ENCODE measurements at regions not wholly inside any gene's neighbourhood (a gene's known extent, or its start where the extent isn't known, plus 50 kb on each side); places are given as distances from the start of the nearest gene placed in this dataset.
"Not testable (repeated sequence)": the region's sequence is repeated elsewhere in the genome, so short reads cannot be mapped to it uniquely, and the experiment has no call there.

DNA sequence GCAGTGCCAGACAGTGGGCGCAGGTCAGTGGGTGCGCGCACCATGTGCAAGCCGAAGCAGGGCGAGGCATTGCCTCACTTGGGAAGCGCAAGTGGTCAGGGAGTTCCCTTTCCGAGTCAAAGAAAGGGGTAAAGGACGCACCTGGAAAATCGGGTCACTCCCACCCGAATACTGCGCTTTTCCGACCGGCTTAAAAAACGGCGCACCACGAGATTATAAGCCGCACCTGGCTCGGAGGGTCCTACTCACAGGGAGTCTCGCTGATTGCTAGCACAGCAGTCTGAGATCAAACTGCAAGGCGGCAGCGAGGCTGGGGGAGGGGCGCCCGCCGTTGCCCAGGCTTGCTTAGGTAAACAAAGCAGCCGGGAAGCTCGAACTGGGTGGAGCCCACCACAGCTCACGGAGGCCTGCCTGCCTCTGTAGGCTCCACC is 77.9 kb downstream of the NR4A2 start:
- not testable (repeated sequence) for DNase-seq

DNA sequence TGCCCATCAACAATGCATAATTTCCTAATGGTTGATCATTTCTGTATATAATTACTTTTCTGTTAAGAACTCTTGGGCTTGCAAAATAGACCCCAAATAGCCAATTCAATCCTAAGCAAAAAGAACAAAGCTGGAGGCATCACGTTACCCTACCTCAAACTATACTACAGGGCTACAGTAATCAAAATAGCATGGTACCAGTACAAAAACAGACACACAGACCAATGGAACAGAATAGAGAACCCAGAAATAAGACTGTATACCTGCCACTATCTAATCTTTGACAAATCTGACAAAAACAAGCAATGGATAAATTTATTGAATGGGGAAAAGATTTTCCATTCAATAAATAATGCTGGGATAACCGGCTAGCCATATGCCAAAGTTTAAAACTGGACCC is 78.8 kb downstream of the NR4A2 start:
- no peak for DNase-seq
- no peak overlapping the region for H3K27ac Mint-ChIP-seq
- peaks cover 0 to 4% of the 10 kb centered on the region in 2 donors for H3K4me1 Mint-ChIP-seq
- H3K36me3 Mint-ChIP-seq = no peaks in the 10 kb centered on the region
- H3K9me3 Mint-ChIP-seq = peaks cover 0 to 2% (median 0%) of the 10 kb centered on the region in 6 donors
- peaks cover 0 to 10% (median 3%) of the 10 kb centered on the region in 3 donors for H3K27me3 Mint-ChIP-seq (ENCODE audit: low read depth in 3 of 3)
- H3K4me3 Mint-ChIP-seq = peak overlapping the region in 1 of 5 donors; percentile 37

More for the DNA sequence above, 77.9 kb downstream of the NR4A2 start:
- not testable (repeated sequence) for H3K36me3 Mint-ChIP-seq, H3K9me3 Mint-ChIP-seq, H3K27ac Mint-ChIP-seq, H3K4me1 Mint-ChIP-seq
- Mint-ChIP-seq H3K4me3 (peak overlapping the region in 2 of 5 donors; percentile 17 to 37), H3K27me3 (ENCODE audit: low read depth in 3 of 3) (peaks cover 0 to 10% (median 3%) of the 10 kb centered on the region in 3 donors)

DNA sequence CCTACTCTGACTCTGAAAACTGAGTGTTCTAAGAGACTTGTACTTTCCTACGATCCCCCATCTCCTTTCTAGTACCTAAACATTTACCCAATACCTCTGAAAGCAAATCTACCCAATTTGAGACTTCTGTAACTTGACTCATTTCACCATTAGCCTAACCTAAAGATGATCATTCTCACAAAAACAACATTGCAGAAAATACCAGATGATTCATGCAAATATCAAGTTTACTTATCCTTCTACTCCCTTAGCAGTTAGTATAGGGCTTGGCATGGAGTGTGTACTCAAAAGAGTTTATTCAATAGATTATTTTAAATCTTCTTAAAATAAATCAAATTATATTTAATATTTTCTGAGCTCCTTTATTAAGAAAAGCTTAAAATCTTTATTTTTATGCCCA is 89.6 kb downstream of the NR4A2 start:
- Mint-ChIP-seq H3K27me3 (ENCODE audit: low read depth in 3 of 3) (peaks cover 0 to 5% (median 2%) of the 10 kb centered on the region in 3 donors), H3K4me3 (no peak overlapping the region), H3K9me3 (peaks cover 0 to 2% (median 0%) of the 10 kb centered on the region in 6 donors), H3K4me1 (no peaks in the 10 kb centered on the region), H3K36me3 (no peaks in the 10 kb centered on the region), H3K27ac (no peak overlapping the region)
- DNase-seq = no peak

DNA sequence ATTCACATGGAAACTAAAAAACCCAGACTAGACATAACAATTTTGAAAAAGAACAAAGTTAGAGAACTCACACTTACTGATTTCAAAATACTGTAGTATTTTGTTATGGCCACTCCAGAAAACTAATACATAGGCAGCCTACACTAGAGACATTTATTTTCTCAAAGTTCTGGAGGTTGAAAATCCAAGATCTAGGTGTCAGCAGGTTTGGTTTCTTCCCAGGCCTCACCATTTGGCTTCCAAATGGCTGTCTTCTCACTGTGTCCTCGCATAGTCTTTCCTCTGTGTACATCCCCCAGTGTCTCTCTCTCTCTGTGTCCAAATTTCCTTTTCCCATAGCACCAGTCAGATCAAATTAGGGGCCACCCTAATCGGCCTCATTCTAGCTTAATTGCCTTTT is 95.0 kb downstream of the NR4A2 start:
- Mint-ChIP-seq H3K4me3 (no peak overlapping the region), H3K4me1 (no peaks in the 10 kb centered on the region), H3K9me3 (peaks cover 0 to 14% (median 2%) of the 10 kb centered on the region in 6 donors), H3K27me3 (ENCODE audit: low read depth in 3 of 3) (peaks cover 0 to 6% (median 2%) of the 10 kb centered on the region in 3 donors), H3K36me3 (no peaks in the 10 kb centered on the region), H3K27ac (no peak overlapping the region)
- DNase-seq = no peak

DNA sequence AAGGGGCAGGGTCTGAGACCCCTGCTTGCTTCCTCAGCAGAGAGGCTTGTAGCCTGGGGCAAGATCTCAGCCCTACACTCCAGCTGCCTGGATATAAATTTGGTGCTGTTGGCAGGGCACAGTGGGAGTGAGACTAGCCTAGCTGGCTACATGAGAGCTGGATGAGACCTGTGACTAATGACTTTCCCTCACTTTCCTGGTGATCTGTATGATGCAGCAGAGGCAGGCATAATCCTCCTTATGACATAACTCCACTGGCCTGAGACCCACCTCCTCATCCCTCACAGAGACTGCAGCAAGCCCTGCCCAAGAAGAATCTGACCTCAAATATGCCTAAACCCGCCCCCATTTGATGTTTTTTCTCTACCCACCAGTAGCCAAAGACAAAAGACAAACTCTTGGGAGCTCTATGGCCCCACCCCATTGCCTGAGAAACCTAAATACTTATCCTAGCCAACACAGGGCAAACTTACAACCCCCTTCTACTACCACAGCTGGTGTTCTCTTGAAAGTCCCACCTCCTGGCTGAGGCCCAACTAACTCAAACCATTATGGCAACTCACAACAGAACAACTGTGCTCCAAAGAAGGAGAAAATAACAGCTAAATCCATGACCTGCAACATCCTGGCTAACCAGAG is 102.7 kb downstream of the NR4A2 start:
- no peak for DNase-seq
- peaks cover 1 to 33% (median 4%) of the 10 kb centered on the region in 6 donors for H3K9me3 Mint-ChIP-seq
- no peak overlapping the region for H3K4me3 Mint-ChIP-seq
- peaks cover 2 to 15% (median 7%) of the 10 kb centered on the region in 3 donors for H3K27me3 Mint-ChIP-seq (ENCODE audit: low read depth in 3 of 3)
- H3K4me1 Mint-ChIP-seq = no peaks in the 10 kb centered on the region
- no peak overlapping the region for H3K27ac Mint-ChIP-seq
- peaks cover 0 to 3% (median 0%) of the 10 kb centered on the region in 3 donors for H3K36me3 Mint-ChIP-seq

DNA sequence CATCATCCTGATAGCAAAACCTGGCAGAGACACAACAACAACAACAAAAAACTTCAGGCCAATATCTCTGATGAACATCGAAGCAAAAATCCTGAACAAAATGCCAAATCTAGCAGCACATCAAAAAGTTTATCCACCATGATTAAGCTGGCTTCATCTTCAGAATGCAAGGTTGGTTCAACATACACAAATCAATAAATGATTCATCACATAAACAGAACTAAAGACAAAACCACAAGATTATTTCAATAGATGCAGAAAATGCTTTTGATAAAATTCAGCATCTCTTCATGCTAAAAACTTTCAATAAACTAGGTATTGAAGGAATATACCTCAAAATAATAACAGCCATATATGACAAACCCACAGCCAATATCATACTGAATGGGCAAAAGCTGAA is 109.2 kb downstream of the NR4A2 start:
- Mint-ChIP-seq H3K9me3 (peaks cover 12 to 44% (median 28%) of the 10 kb centered on the region in 6 donors), H3K27me3 (ENCODE audit: low read depth in 3 of 3) (peaks cover 3 to 10% (median 3%) of the 10 kb centered on the region in 3 donors)
- DNase-seq, H3K36me3 Mint-ChIP-seq, H3K4me1 Mint-ChIP-seq, H3K4me3 Mint-ChIP-seq, H3K27ac Mint-ChIP-seq: not testable (repeated sequence)

DNA sequence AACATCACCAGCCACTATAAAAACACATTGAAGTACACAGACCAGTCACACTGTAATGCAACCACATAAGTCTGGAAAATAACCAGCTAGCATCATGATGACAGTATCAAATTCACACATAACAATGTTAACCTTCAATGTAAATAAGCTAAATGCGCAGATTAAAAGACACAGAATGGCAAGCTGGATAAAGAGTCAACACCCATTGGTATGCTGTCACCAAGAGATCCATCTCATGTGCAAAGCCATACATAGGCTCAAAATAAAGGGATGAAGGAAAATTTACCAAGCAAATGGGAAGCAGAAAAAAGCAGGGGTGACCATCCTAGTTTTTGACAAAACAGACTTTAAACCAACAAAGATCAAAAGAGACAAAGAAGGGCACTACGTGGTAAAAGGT is 110.8 kb downstream of the NR4A2 start:
- Mint-ChIP-seq H3K4me3 (no peak overlapping the region), H3K4me1 (no peaks in the 10 kb centered on the region), H3K9me3 (peaks cover 12 to 44% (median 28%) of the 10 kb centered on the region in 6 donors), H3K36me3 (peaks cover 0 to 6% (median 0%) of the 10 kb centered on the region in 3 donors), H3K27me3 (ENCODE audit: low read depth in 3 of 3) (peaks cover 3 to 12% (median 3%) of the 10 kb centered on the region in 3 donors), H3K27ac (no peak overlapping the region)
- DNase-seq = no peak

DNA sequence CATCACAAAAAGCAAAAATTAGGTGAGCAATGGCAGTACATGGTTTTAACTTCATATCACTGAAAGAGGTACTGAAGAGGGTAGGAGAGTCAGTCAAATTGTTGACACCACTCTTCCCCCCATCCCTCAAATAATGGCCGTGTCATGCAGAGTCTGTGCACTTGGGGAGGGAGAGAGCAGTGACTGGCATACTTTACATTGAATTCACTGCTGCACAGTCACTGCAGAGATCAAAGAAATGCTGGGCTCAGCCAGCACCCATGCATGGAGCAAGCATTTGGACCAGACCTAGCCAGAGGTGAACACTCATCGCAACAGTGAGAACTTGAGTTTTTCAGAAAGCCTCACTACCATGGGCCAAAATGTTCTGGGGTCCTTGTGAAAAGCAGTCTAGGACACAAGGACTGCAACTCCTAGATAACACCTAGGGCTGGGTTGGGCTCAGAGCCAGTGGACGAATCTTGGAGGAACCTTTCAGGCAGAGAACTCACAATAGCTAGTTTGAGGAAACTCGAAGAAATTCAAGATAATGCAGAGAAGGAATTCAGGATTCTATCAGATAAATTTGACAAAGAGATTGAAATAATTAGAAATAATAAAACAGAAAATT is 112.9 kb downstream of the NR4A2 start:
- Mint-ChIP-seq H3K27me3 (ENCODE audit: low read depth in 3 of 3) (peaks cover 3 to 7% (median 3%) of the 10 kb centered on the region in 3 donors), H3K36me3 (peaks cover 0 to 6% (median 0%) of the 10 kb centered on the region in 3 donors), H3K9me3 (peaks cover 8 to 43% (median 28%) of the 10 kb centered on the region in 6 donors), H3K27ac (no peak overlapping the region), H3K4me1 (no peaks in the 10 kb centered on the region), H3K4me3 (no peak overlapping the region)
- no peak for DNase-seq

DNA sequence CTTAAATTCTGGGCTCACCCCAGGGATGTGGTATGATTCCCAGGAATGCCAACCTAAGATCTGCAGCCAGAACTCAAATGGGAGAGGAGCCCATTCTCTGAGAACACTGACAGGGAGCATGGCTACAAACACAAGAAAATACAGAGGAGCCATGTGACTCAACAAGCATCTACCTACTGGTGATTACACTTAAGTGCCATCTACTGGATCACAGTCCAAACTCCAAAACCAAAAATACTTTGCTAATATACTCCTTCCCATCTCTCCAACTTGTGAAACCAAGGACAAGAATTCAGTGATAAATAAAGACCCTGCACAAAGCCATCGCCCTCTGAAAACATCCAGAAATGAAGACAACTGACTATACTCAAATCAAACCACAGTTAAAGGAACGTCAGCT is 116.9 kb downstream of the NR4A2 start:
- no peaks in the 10 kb centered on the region for H3K4me1 Mint-ChIP-seq
- no peak overlapping the region for H3K27ac Mint-ChIP-seq
- no peak for DNase-seq
- H3K36me3 Mint-ChIP-seq = no peaks in the 10 kb centered on the region
- H3K9me3 Mint-ChIP-seq = peaks cover 0 to 5% (median 4%) of the 10 kb centered on the region in 6 donors
- no peak overlapping the region for H3K4me3 Mint-ChIP-seq
- peaks cover 4 to 7% (median 6%) of the 10 kb centered on the region in 3 donors for H3K27me3 Mint-ChIP-seq (ENCODE audit: low read depth in 3 of 3)

DNA sequence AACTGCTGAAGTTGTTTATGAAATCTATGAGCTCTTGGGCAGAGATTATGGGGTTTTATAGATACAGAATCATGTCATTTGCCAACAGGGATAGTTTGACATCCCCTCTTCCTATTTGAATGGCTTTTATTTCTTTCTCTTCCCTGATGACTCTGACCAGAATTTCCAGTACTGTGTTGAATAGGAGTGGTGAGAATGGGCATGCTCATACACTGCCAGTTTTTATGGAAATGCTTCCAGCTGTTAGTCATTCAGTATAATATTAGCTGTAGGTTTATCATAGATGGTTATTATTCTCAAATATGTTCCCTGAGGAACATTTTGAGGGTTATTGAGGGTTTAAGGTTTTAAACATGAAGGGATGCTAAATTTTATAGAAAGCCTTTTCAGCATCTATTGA is 121.2 kb downstream of the NR4A2 start:
- peaks cover 0 to 2% (median 0%) of the 10 kb centered on the region in 6 donors for H3K9me3 Mint-ChIP-seq
- DNase-seq = no peak
- peaks cover 0 to 9% (median 6%) of the 10 kb centered on the region in 3 donors for H3K27me3 Mint-ChIP-seq (ENCODE audit: low read depth in 3 of 3)
- H3K4me3 Mint-ChIP-seq = no peak overlapping the region
- H3K36me3 Mint-ChIP-seq = no peaks in the 10 kb centered on the region
- no peaks in the 10 kb centered on the region for H3K4me1 Mint-ChIP-seq
- H3K27ac Mint-ChIP-seq = no peak overlapping the region

DNA sequence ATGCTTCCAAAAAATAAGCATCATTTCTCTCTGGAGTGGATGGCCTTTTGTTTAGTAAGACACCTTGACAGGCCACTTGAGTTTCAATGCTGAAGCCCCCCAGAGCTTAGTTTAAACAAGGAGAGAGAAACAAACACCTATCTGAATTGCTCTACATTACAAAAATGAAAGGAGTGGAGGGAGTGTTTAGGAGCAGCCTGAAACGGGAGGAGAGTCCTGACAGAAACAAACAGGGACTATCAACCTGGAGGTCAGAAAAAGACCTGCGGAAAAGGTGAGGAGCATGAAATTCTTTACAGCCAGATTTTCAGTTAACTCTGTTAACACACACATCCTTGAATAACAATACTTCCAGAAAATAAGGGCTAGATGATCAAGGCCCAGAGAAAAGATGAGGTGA is 126.2 kb downstream of the NR4A2 start:
- DNase-seq = no peak
- H3K4me3 Mint-ChIP-seq = no peak overlapping the region
- no peaks in the 10 kb centered on the region for H3K36me3 Mint-ChIP-seq
- no peak overlapping the region for H3K27ac Mint-ChIP-seq
- peaks cover 0 to 6% (median 3%) of the 10 kb centered on the region in 3 donors for H3K27me3 Mint-ChIP-seq (ENCODE audit: low read depth in 3 of 3)
- H3K4me1 Mint-ChIP-seq = no peaks in the 10 kb centered on the region
- no peaks in the 10 kb centered on the region for H3K9me3 Mint-ChIP-seq

DNA sequence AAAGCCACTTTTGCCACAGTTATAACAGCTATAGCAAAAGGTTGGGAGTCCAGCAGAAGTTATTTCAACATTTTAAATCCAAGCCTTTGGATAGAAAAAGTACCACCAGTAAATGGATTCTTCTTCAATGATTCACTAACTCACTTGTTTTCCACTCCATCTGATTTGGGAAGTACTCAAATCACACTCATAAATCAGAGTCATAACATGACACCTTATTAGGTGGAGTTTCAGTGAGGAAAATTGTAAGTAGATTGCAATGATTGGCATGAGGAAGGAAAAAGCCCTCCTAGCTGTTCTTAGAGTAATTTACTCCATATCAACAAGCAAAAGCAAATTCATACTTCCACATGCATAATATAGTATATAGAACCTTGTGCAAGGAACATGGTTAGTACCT is 132.9 kb downstream of the NR4A2 start:
- no peak overlapping the region for H3K27ac Mint-ChIP-seq
- H3K9me3 Mint-ChIP-seq = peaks cover 0 to 2% (median 0%) of the 10 kb centered on the region in 6 donors
- DNase-seq = no peak
- H3K4me1 Mint-ChIP-seq = no peaks in the 10 kb centered on the region
- peaks cover 0 to 4% (median 3%) of the 10 kb centered on the region in 3 donors for H3K27me3 Mint-ChIP-seq (ENCODE audit: low read depth in 3 of 3)
- H3K36me3 Mint-ChIP-seq = no peaks in the 10 kb centered on the region
- no peak overlapping the region for H3K4me3 Mint-ChIP-seq

DNA sequence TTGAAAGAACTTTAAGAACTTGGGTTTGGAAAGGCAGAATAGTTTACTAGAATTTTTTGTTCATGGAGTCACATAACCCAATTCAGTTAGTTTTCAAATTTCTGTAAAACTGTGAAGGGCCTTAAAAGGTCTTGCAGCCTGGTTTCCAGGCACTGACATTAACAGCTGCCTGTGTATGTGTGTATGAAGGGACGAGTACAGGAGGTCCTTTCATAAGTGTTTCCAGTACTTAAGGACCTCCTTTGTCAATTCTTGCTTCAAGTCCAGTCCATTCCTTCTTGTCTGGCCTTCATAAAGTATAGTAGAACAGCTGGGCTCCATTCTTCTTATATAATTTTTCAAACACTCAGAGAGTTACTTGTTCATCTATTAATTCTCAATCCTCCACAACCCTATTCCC is 136.5 kb downstream of the NR4A2 start:
- no peak for DNase-seq
- Mint-ChIP-seq H3K9me3 (peaks cover 0 to 2% (median 0%) of the 10 kb centered on the region in 6 donors), H3K27ac (no peak overlapping the region), H3K4me1 (no peaks in the 10 kb centered on the region), H3K36me3 (no peaks in the 10 kb centered on the region), H3K27me3 (ENCODE audit: low read depth in 3 of 3) (peaks cover 0 to under 1% (median 0%) of the 10 kb centered on the region in 3 donors), H3K4me3 (no peak overlapping the region)

DNA sequence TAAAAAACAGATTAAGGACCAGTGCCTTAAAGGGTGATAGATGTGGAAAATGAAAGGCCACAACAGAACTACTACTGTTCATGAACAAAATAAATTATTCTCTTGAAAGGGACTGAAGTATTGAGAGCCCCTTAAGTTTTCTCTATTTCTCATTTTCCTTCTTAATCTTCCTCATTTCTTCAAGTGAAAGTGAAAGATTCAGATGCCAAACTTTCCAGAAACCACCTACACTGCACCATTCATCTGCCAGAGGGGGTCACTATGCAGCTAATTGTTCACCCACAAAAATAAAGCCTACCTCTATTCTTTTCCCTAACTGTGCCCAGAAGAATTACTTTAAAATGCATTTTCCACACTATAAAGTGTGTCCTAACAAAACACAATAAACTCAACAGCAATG is 140.1 kb downstream of the NR4A2 start:
- no peaks in the 10 kb centered on the region for H3K36me3 Mint-ChIP-seq
- H3K9me3 Mint-ChIP-seq = no peaks in the 10 kb centered on the region

More for the DNA sequence above, 140.1 kb downstream of the NR4A2 start:
- Mint-ChIP-seq H3K27ac (no peak overlapping the region), H3K4me3 (no peak overlapping the region), H3K4me1 (no peaks in the 10 kb centered on the region), H3K27me3 (ENCODE audit: low read depth in 3 of 3) (peaks cover 0 to 2% (median 0%) of the 10 kb centered on the region in 3 donors)
- DNase-seq = no peak

Measured in immature natural killer cell (primary cell).